ENCODE measurements at regions not wholly inside any gene's neighbourhood (a gene's known extent, or its start where the extent isn't known, plus 50 kb on each side); places are given as distances from the start of the nearest gene placed in this dataset.

GRCh38 chrX:38937926-38938325, 136.7 kb downstream of the MID1IP1 start:
- CTCF ChIA-PET: no interaction called here
- no peak for TF ChIP-seq CTCF (IDR thresholded peaks at IDR 0.05; ENCODE audit: insufficient read depth, low read depth, low read length)

GRCh38 chrX:38939067-38939466, 137.8 kb downstream of the MID1IP1 start:
- ChIA-PET CTCF (no interaction called here), POLR2A (no interaction called here)
- TF ChIP-seq CTCF (IDR thresholded peaks at IDR 0.05; ENCODE audit: insufficient read depth, low read depth, low read length): no peak
- no peak overlapping the region for H3K4me3 ChIP-seq (ENCODE audit: low read depth, low read length)
- no peaks in the 10 kb centered on the region for H3K36me3 ChIP-seq (ENCODE audit: control insufficient read depth, insufficient read depth, low read length)
- no peaks in the 10 kb centered on the region for H3K27me3 ChIP-seq (ENCODE audit: control insufficient read depth, insufficient read depth, low read length)
- no peak for DNase-seq (ENCODE audit: low read depth)

More at GRCh38 chrX:38937926-38938325, 136.7 kb downstream of the MID1IP1 start:
- Histone ChIP-seq H3K4me3 (ENCODE audit: low read depth, low read length) (no peak overlapping the region), H3K27me3 (ENCODE audit: control insufficient read depth, insufficient read depth, low read length) (no peaks in the 10 kb centered on the region), H3K36me3 (ENCODE audit: control insufficient read depth, insufficient read depth, low read length) (no peaks in the 10 kb centered on the region)
- POLR2A ChIA-PET: no interaction called here
- DNase-seq (ENCODE audit: low read depth): no peak

- no peak for TF ChIP-seq CTCF (IDR thresholded peaks at IDR 0.05; ENCODE audit: insufficient read depth, low read depth, low read length)
- POLR2A ChIA-PET: no interaction called here
- Histone ChIP-seq H3K36me3 (ENCODE audit: control insufficient read depth, insufficient read depth, low read length) (no peaks in the 10 kb centered on the region), H3K4me3 (ENCODE audit: low read depth, low read length) (no peak overlapping the region), H3K27me3 (ENCODE audit: control insufficient read depth, insufficient read depth, low read length) (no peaks in the 10 kb centered on the region)
- DNase-seq (ENCODE audit: low read depth): no peak
- CTCF ChIA-PET: no interaction called here
Measured at GRCh38 chrX:38940547-38940946, 139.3 kb downstream of the MID1IP1 start.

- no peaks in the 10 kb centered on the region for H3K27me3 ChIP-seq (ENCODE audit: control insufficient read depth, insufficient read depth, low read length)
- no peak overlapping the region for H3K4me3 ChIP-seq (ENCODE audit: low read depth, low read length)
- H3K36me3 ChIP-seq (ENCODE audit: control insufficient read depth, insufficient read depth, low read length): no peaks in the 10 kb centered on the region
- no peak for TF ChIP-seq CTCF (IDR thresholded peaks at IDR 0.05; ENCODE audit: insufficient read depth, low read depth, low read length)
- DNase-seq (ENCODE audit: low read depth): no peak
- ChIA-PET CTCF (no interaction called here), POLR2A (no interaction called here)
Measured at GRCh38 chrX:38941675-38942074, 140.4 kb downstream of the MID1IP1 start.

- Histone ChIP-seq H3K36me3 (ENCODE audit: control insufficient read depth, insufficient read depth, low read length) (no peaks in the 10 kb centered on the region), H3K27me3 (ENCODE audit: control insufficient read depth, insufficient read depth, low read length) (no peaks in the 10 kb centered on the region), H3K4me3 (ENCODE audit: low read depth, low read length) (no peak overlapping the region)
- no peak for TF ChIP-seq CTCF (IDR thresholded peaks at IDR 0.05; ENCODE audit: insufficient read depth, low read depth, low read length)
- CTCF ChIA-PET: no interaction called here
- POLR2A ChIA-PET: no interaction called here
- no peak for DNase-seq (ENCODE audit: low read depth)
Measured at GRCh38 chrX:38943120-38943519, 141.9 kb downstream of the MID1IP1 start.

All from BJ (cell line).